NCI-H2171 (cell line): ENCODE measurements at regions not wholly inside any gene's neighbourhood (a gene's known extent, or its start where the extent isn't known, plus 50 kb on each side); places are given as distances from the start of the nearest gene placed in this dataset.
"Not testable (repeated sequence)": the region's sequence is repeated elsewhere in the genome, so short reads cannot be mapped to it uniquely, and the experiment has no call there.

Experiments
- DNase-seq: peaks from one replicate; lab custom pipeline; 2025; lab: John Stamatoyannopoulos, UW

GRCh38 chr21:28418726-28419514 lies 573.8 kb downstream of the LTN1 start:
- no peak for DNase-seq

- no peak for DNase-seq
Measured at GRCh38 chr21:28410256-28410655, 582.4 kb downstream of the LTN1 start.

GRCh38 chr21:28402616-28402989 lies 590.1 kb downstream of the LTN1 start:
- no peak for DNase-seq

GRCh38 chr21:28397040-28397439 lies 595.6 kb downstream of the LTN1 start:
- DNase-seq: no peak

- no peak for DNase-seq
Measured at GRCh38 chr21:28396421-28396820, 596.3 kb downstream of the LTN1 start.

GRCh38 chr21:28393279-28393678 lies 599.4 kb downstream of the LTN1 start:
- DNase-seq: peak; percentile 81

- DNase-seq: no peak
Measured at GRCh38 chr21:28391938-28392849, 600.5 kb downstream of the LTN1 start.

- no peak for DNase-seq
Measured at GRCh38 chr21:28387220-28387619, 605.5 kb downstream of the LTN1 start.

GRCh38 chr21:28385845-28386244 lies 606.8 kb downstream of the LTN1 start:
- DNase-seq: no peak

GRCh38 chr21:28381000-28381745 lies 611.5 kb downstream of the LTN1 start:
- not testable (repeated sequence) for DNase-seq

- no peak for DNase-seq
Measured at GRCh38 chr21:28380241-28380640, 612.4 kb downstream of the LTN1 start.

GRCh38 chr21:28378026-28378425 lies 614.7 kb downstream of the LTN1 start:
- DNase-seq: no peak

- no peak for DNase-seq
Measured at GRCh38 chr21:28375708-28376385, 616.8 kb downstream of the LTN1 start.

GRCh38 chr21:28374881-28375280 lies 617.8 kb downstream of the LTN1 start:
- no peak for DNase-seq

GRCh38 chr21:28371713-28372112 lies 621.0 kb downstream of the LTN1 start:
- DNase-seq: no peak

- DNase-seq: no peak
Measured at GRCh38 chr21:28359300-28359699, 633.4 kb downstream of the LTN1 start.

- DNase-seq: no peak
Measured at GRCh38 chr21:28358702-28359101, 634.0 kb downstream of the LTN1 start.

- DNase-seq: no peak
Measured at GRCh38 chr21:28358170-28358569, 634.5 kb downstream of the LTN1 start.

GRCh38 chr21:28357743-28358142 lies 634.9 kb downstream of the LTN1 start:
- no peak for DNase-seq

- DNase-seq: no peak
Measured at GRCh38 chr21:28356422-28356821, 636.3 kb downstream of the LTN1 start.

GRCh38 chr21:28345934-28346333 lies 646.7 kb downstream of the LTN1 start:
- no peak for DNase-seq

- no peak for DNase-seq
Measured at GRCh38 chr21:28344985-28345384, 647.7 kb downstream of the LTN1 start.
